HG02571 (cell line): ENCODE measurements at regions not wholly inside any gene's neighbourhood (a gene's known extent, or its start where the extent isn't known, plus 50 kb on each side); places are given as distances from the start of the nearest gene placed in this dataset.
"Not testable (repeated sequence)": the region's sequence is repeated elsewhere in the genome, so short reads cannot be mapped to it uniquely, and the experiment has no call there.

ENCODE experiments used
- ATAC-seq: cut with Tn5 transposase; IDR thresholded peaks from one replicate; pipeline ENCODE4 v1.9.1; 2021; ENCODE audit warnings: mild to moderate bottlenecking, moderate library complexity; ENCODE audit not compliant: unreplicated experiment

DNA sequence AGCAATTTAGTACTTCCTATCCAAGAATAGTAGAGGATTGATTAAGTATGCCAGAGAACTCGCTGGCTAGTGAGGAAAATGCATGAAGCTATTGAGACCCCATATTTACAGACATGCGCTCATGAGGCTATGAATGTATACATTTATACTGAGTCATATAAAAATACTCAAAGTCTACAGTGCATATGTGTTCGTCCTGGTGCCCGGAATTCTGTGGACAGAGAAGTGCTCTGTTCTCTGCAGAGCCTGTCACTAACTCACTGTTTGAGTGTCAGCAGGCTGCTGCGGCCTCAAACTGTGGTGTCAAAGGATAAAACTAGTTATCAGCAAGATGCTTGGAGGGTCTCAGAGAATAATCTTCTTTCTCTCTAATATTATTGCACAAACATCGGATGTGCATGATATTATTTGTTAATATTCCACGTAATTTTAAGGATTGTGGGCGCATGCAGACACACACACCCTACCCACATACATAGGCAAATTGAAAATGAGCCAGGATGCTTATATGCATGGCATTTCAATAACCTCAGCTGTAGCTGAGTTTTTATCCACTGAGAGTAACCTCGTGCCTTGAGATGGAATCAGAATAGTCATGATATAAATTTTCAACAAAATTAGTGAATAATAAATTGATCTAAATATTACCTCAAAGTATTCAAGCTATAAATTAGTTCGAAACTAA is 50.0 kb upstream of the TSC22D2 start:
- ATAC-seq, result no peak

DNA sequence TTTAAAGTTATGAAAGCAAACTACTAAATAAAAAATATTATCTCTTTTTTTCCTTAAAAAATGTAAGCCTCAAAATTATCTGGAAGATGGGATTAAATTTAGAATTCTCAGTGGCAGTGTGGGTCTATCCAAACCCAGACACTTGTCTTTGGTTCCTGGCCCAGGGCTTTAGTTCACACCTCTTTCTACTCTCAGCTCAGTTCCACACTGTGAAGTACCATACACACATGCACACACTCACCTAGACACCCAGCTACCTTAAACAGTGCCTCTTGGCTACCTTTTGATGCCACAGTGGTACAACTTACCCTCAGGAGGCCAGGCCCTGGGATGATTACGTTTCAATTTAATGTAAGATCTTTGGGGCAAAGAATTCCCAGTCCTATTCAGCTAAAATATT is 51.0 kb upstream of the TSC22D2 start:
- ATAC-seq, result no peak

DNA sequence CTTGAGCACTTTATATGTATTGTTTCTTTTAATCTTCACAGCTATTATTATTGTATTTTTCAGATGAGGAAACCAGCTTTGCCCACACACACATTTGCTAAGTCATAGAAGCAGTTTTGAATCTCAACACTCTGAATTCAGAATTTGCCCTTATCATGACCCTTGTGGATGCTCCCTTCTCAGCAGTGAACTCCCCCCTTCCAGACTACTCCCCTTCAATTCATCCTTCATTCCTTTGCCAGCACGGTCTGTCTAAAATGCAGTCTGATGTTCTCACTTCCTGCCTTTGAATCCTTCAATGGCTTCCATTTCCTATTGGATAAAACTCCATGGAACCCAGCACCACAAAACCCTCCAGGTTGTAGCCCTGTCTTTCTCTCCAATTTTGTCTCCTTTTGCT is 52.5 kb upstream of the TSC22D2 start:
- ATAC-seq, result no peak

DNA sequence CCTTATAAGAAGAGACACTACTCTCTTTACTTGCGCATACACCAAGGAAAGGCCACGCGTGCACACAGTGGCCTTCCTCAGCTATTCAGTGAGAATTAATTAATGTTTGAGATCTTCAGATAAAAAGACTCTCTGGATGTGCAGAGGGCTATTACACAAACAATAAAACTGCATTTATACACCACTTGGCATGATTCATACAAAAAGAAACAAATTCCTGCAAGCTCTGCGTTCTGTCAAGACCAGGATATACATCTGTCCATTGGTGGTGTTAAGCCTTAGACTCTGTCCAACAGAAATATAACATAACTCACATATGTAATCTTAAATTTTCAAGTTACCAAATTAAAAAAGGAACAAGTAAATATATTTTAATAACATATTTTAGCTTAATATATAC is 55.2 kb upstream of the TSC22D2 start:
- no peak for ATAC-seq

DNA sequence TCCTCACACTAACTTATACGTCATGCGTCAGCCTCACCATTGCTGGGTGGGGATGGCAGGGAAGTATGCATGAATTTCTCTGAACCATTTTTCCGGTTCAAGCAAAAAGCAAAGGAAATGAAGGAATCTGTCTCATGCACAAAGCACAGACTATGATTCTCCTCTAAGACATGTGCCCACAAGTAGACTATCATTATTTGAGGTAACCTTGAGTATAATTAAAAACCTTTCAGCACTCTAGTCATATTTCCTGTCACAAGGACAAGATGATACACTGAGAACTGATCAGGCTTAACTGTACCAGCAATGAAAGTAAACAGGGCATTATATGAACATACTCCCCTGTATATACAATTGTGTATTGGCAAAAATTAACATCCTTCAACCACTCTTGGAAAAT is 56.7 kb upstream of the TSC22D2 start:
- ATAC-seq, result no peak

DNA sequence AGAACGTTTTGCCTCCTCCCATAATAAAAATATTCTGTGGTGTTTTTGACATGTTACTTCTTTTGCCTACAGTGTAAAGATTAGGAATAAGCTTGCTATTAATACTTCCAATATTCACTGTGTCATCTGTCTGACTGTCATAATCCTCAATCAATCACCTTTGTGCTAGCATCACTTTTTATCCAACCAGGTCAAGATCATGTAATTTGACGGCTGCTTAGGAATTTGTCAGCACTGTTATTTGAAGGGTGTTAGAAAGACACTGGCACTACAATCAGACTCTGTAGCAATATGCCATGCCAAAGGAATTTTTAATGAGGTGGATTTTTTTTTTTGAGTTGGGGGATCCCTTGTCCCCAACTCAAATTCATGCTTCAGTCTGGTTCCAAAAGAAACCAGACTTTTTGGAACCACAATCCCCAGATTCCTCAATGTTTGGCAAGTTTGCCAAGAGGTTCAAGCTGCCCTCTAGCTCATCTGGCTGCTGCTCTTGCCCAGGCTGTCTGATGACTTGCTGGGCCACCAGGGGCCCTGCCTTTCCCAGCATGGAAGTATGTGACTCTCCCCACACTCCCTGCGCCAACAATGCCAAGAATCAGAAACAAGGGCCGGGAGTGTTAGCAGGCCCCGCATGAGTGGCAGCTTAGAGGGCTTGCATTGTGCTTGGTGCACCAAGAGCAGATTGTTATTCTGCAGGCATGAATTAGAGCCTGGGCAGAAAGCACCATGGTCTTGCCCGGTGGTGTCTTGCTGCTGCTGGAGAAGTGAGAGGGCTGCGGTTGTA is 58.6 kb upstream of the TSC22D2 start:
- ATAC-seq, result no peak

DNA sequence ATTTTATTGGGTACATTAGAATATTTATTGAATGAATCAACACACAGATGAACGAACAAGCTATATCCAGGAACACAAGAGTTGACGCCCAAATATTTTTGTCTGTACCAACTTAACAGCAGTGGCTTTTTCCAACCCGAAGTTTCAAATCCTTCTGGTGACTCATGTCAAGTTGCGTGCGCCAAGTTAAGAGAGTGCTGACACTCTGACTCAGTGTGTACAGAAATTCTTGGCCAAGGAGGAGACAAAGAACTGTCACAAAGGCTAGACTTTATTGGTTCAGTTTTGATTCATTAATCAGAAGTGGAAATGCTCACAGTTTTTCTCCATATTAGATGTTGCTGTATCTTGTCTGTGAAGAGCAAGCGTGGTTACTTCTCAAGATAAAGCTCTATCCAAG is 59.6 kb upstream of the TSC22D2 start:
- no peak for ATAC-seq

DNA sequence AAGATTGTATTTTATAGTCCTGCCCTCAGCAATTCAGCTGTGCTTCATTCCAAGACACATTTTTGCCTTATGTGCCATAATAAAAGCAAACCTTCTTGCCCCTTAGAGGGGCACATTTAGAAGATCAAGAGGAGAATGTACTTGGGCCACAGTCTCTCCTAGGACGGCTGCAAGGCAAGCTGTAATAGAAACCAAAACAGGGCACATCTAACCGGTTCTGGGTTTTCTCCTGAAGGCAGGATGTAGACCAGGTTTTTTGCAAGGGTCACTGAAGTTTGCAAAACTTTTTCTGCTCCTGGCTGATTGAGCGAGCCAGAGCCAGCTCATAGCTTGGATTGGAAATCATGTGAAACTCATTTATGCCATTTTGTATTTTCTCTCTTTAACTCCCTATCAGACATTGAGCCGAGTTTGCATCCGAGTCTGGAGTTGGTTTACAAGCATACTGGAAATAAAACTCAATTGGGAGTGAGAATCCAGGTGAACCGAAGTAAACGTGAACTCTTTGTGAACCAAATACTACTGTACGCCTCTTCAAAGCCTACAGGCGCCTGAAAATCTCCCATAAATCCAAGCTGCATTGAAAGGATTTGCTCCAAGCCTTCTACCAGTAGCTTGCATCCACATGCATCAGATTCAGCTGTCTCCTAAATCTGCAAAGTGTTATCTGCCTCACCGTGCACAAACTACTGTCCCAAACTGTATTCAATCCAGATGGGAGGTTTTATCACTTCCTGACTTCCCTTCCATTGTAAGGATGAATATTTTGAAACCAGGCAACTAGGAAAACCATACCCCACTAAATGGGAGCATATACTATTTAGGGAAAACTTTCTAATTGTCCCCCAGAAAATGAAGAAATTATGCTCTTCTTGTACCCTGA is 60.9 kb upstream of the TSC22D2 start:
- ATAC-seq, result no peak

DNA sequence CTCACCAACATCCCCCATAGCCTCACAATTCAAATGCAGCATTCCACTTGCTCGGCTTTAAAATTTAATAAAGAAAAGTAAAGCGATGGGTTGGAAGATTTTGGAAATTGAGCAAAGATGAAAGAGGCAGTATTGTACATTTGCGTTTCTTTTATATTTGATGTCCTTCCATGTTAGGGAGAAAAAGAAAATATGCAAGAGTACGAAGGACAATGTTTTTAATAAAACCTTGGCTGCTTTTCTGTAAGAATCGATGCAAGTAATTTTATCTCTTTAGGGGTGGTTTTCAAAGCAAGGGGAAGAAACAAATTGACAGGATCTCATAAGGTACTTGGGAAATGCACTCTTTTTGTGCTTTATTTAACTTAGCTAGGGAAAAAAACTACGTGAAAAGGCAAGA is 61.8 kb upstream of the TSC22D2 start:
- ATAC-seq, result no peak

DNA sequence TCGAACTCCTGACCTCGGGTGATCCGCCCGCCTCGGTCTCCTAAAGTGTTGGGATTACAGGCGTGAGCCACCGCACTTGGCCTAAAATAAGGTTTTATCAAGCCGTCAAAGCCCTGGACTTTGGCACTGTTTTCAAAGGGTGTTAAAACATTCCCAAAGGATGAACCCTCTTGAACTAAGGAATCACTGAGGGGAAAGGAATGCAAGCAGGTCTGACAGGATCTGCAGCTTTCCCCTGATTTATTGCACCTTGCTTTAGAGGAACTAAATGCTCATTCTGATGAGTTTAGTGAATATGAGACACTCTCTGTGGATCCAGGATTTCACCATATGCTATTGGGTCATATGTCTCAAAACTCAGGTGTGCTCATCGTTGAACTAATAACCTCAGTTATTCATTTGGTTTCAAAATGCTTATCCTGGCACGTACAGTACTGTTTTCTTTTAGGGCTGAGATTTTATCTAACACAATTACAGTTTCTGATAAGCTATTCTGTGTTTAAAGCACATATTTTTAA is 63.0 kb upstream of the TSC22D2 start:
- ATAC-seq, result no peak

DNA sequence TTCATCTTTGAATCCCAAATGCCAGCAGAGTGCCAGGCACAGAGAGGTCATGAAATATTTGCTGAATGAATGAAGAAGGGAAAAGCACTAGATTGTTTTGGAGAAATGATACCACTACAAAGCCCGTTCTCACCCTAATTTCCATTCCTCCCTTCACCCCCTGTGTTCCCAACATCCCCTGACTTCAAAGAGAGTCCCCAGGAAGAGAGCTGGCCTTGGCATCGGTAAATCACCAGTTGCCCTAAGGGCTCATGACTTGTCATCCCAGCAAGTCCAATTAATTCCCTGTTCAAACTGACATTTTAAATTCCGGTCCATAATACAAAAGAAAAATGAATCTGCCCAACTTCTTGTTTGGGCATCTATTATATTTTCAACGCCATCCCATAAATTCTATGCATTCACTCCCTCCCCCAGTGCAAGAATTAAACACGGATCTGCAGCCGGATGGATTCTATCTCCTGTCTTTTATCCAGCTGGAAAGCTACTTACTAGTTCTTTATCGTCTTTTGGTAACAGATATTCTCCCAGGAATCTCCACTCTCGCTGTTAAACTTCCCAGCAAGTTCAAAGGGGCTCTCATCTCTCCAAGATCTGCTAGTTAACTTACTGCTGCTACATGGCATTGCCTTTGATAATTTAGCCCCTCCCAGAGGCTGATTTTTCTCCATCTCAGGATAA is 63.9 kb upstream of the TSC22D2 start:
- ATAC-seq, result no peak

DNA sequence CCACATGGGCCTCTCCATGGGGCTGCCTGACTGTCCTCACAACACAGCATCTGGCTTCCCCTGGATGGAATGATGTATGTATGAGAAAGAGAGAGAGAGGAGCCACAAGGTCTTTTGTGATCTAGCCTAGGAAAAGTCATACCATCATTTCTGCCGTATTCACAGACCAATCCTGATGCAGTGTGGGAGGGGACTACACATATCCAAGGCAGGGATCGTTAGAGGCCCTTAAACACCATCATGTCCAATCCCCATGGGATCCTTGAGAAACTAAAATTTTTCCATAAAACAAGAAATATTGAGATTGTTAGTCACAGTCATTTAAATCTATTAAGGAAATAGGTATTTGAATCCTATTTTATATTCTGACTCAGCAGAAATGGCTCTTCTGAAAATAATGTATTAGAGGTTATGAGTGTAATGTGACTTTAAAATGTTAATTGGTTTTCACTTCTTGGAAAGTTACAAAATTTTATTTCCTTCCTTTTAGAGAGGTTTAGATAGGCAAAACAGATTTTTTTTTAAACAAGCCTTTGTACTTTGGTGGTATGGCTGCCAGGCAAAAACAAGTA is 65.1 kb upstream of the TSC22D2 start:
- ATAC-seq, result no peak

DNA sequence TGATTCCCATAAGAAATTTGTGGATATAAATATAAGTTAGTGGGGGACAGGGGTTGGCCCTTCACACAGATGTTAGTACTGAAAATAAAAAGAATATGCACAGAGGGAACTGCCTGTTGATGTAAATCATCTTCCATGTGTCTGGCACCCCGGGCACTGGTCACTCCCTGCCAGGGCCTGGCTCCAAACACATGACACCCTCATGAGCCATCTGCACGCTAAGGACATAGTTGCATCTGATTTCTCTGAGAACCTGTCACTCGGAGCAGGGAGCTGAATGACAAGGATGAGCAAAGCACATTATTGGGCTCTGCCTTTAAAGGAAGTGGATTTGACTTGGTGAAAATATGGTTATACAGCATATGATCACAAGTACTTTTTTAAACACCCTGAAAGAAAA is 66.2 kb upstream of the TSC22D2 start:
- ATAC-seq, result no peak

DNA sequence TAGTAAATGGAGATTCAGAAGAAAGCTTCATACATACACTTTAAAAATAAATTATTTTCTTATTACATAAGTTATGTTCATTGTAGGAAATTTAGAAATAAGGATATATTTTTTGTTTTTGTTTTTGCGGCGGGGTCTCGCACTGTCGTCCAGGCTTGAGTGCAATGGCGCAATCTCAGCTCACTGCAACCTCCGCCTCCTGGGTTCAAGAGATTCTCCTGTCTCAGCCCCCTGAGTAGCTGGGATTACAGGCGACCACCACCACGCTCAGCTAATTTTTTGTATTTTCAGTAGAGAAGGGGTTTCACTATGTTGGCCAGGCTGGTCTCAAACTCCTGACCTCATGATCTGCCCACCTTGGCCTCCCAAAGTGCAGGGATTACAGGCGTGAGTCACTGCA is 71.7 kb upstream of the TSC22D2 start:
- ATAC-seq, result not testable (repeated sequence)

DNA sequence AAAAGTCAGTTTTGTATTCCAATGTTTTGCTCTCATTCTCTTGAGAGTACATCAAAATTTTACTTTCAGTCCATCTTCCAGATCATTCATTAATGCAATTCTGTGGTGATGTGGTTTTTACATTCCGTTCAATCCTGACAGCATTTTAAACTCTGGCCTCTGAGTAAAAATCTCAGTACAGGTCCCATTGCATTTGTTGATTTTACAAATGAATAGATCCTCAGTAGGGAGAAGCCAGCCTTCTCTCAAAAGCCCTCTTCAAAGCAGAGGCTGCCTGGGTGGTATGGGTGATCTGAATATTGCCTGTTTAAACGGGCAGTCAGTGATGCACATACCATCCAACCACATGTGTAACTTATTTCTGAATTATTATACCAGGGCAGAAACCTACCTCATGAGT is 72.5 kb upstream of the TSC22D2 start:
- ATAC-seq, result no peak

DNA sequence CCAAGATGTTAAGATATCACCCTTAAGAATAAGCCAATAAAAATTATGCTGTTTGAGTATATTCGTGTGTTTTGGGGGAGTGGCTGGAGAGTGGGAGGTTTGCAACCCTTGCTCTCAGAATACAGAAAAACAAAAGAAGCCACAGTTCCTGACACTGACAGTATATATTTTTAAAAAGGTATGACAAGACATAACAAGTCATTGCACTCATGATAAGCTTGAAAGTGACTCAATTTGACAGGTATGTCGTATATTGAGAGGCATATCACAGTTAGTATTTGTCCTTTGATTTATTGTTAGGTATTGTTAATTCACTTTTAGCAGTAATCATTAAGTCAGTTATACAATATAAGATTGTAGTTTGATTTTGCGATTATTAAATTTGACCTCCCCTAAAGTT is 73.1 kb upstream of the TSC22D2 start:
- no peak for ATAC-seq

DNA sequence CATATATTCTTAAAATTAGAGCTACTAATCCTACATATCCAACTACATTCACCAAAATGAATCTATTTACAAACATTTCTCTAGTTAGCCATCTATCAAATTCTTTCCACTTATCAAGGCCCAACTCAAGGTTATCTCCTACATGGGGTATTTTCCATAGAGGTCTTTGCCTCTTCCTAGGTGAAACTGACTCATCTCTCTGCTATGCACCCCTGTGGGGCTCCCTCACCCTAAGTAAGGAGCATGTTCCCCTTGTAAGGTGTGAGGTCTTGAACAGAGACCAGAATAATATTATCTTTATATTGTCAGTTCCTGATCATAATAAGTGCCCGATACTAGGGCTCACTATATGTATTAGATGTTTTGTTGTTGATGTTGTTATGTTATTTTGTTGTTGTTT is 74.6 kb upstream of the TSC22D2 start:
- no peak for ATAC-seq

DNA sequence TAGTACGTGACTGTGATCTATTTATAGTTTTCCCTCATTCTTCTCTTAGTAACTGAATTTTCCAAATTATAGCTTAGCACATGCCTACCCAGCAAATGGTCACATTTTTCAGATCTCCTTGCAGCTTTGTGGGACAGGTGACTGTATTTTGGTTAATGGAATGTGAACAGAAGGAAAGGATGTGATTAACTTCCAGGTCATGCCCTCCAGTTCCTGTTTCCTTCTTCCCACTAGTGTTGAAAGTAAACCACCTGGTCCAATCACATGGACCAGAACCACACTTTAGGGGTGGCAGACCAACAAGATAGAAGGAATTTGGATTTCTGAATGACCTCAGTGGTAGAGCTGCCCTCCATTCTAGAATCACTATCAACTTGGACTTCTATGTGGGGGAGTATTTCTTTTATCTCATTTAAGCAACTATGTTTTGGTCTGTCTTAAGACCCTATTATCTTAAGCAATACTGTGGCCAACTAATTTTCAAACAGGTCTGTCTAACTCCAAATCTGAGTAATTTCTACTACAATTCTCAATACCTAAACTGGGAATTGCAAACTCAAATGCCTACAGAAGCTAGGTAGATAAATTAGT is 76.0 kb upstream of the TSC22D2 start:
- ATAC-seq, result no peak

DNA sequence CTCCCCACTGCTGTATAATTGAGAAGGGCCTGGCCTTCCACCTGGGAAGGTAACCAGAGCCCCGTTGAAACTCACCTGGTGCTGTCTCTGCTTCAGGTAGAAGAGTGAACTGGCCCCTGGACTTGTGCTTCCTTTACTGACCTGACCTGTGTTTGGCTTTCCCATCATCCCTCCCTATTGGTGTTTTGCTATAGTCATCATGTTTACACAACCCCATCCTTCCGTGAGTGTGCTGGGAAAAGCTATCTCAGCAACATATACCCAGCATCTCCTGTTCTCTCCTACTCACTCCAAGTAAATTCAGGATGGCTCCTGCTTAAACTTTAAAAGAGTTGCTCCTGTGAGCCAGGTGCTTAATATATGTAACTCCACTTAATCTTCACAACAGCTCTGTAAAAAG is 77.2 kb upstream of the TSC22D2 start:
- no peak for ATAC-seq

DNA sequence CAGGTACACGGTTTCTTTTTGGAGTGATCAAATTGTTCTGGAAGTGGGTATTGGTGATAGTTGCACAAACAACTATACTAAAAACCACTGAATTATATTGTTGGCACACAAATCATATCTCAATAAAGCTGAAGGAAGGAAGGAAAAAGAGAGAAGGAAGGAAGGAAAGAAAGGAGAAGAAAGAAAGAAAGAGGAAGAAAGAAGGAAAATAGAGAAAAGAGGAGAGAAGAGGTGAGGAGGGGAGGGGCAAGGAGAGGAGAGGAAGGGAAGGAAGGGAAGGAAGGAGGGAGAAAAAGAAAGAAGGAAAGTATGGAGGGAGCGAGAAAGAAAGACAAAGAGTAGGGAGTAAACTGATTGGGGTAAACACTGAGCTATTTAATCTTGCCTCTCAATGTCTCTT is 77.9 kb upstream of the TSC22D2 start:
- ATAC-seq, result no peak
